K562 (cell line): ENCODE measurements at regions not wholly inside any gene's neighbourhood (a gene's known extent, or its start where the extent isn't known, plus 50 kb on each side); places are given as distances from the start of the nearest gene placed in this dataset.

ENCODE experiments used
- AFF1 ChIP-seq, 2 experiments: fragments of 450-650 bp; IDR thresholded peaks; 2 replicates each; pipeline ENCODE4 v1.6.1; 2018; ENCODE audit warnings: mild to moderate bottlenecking in 2 of 2, low read depth in 1 of 2; ENCODE audit not compliant: partially characterized antibody in 2 of 2
- BACH1 ChIP-seq: fragments of 200-800 bp; sonication (Bioruptor generic); IDR thresholded peaks from 2 replicates; pipeline ENCODE4 v1.6.1; 2016; ENCODE audit warnings: missing genetic modification characterization, missing compliant biosample characterization
- BHLHE40 ChIP-seq: IDR thresholded peaks from 2 replicates; pipeline ENCODE4 v1.6.1; 2011; ENCODE audit warnings: low read length, improper control_type of control experiment
- EHMT2 ChIP-seq: fragments of 450-650 bp; IDR thresholded peaks from 2 replicates; pipeline ENCODE4 v1.6.1; 2018; ENCODE audit warnings: antibody characterized with exemption
- ELF4 ChIP-seq: fragments of 450-650 bp; formaldehyde crosslinking; IDR thresholded peaks from 2 replicates; pipeline ENCODE4 v1.4.0; 2022; ENCODE audit warnings: missing genetic modification characterization
- FOXA3 ChIP-seq, 2 experiments: fragments of 450-650 bp in 1 of 2; sonication (generic) in 1 of 2; formaldehyde crosslinking; IDR thresholded peaks in 1 of 2; conservative IDR thresholded peaks in 1 of 2; 2 replicates each; pipeline versions ENCODE4 v1.4.0 to v1.8.0; 2020 to 2022; ENCODE audit warnings: mild to moderate bottlenecking in 2 of 2, missing genetic modification reagents in 1 of 2
- GATAD2B ChIP-seq: fragments of 450-650 bp; IDR thresholded peaks from 2 replicates; pipeline ENCODE4 v1.6.1; 2017; ENCODE audit warnings: mild to moderate bottlenecking, borderline replicate concordance
- HDAC2 ChIP-seq: fragments of 450-650 bp; IDR thresholded peaks from 2 replicates; pipeline ENCODE4 v1.6.1; 2016; ENCODE audit warnings: mild to moderate bottlenecking
- NKRF ChIP-seq: fragments of 450-650 bp; IDR thresholded peaks from 2 replicates; pipeline ENCODE4 v1.6.1; 2016; ENCODE audit warnings: borderline replicate concordance
- POLR2AphosphoS5 ChIP-seq: IDR thresholded peaks from 2 replicates; pipeline ENCODE4 v1.6.1; 2011; ENCODE audit warnings: mild to moderate bottlenecking, low read depth, low read length, moderate library complexity; ENCODE audit not compliant: control insufficient read depth, insufficient read depth
- RBBP5 ChIP-seq: fragments of 200-600 bp; sonication (generic); IDR thresholded peaks from 2 replicates; pipeline ENCODE4 v1.6.1; 2012; ENCODE audit warnings: borderline replicate concordance, mild to moderate bottlenecking, low read length, control low read depth, inconsistent platforms; ENCODE audit not compliant: insufficient read depth, poor library complexity, severe bottlenecking
- SMAD4 ChIP-seq: fragments of 250-450 bp; sonication (Bioruptor Pico); conservative IDR thresholded peaks from 2 replicates; pipeline ENCODE4 v1.8.0; 2021; ENCODE audit warnings: inconsistent platforms, mild to moderate bottlenecking, moderate library complexity
- SP1 ChIP-seq: sonication (generic); formaldehyde crosslinking; IDR thresholded peaks from 2 replicates; pipeline ENCODE4 v1.8.1; 2022; ENCODE audit warnings: mild to moderate bottlenecking, missing genetic modification reagents
- TCF3 ChIP-seq: sonication (generic); formaldehyde crosslinking; IDR thresholded peaks from 2 replicates; pipeline ENCODE4 v1.4.0; 2020; ENCODE audit warnings: mild to moderate bottlenecking, missing genetic modification reagents
- ZBTB12 ChIP-seq: fragments of 250-450 bp; sonication (Bioruptor Pico); IDR thresholded peaks from 2 replicates; pipeline ENCODE4 v1.4.0; 2020
- ZBTB2 ChIP-seq: fragments of 450-650 bp; IDR thresholded peaks from 2 replicates; pipeline ENCODE4 v1.6.1; 2016; ENCODE audit warnings: antibody characterized with exemption
- ZFP30 ChIP-seq: fragments of 250-450 bp; sonication (Bioruptor Pico); IDR thresholded peaks from 2 replicates; pipeline ENCODE4 v1.8.0; 2022; ENCODE audit warnings: moderate library complexity, mild to moderate bottlenecking, inconsistent platforms, borderline replicate concordance
- ZNF12 ChIP-seq: sonication (generic); formaldehyde crosslinking; IDR thresholded peaks from 2 replicates; pipeline ENCODE4 v1.4.0; 2020; ENCODE audit warnings: mild to moderate bottlenecking, missing genetic modification reagents
- ZNF324 ChIP-seq: fragments of 250-450 bp; sonication (Bioruptor Pico); IDR thresholded peaks from 2 replicates; pipeline ENCODE4 v1.4.0; 2020; ENCODE audit warnings: mild to moderate bottlenecking

GRCh38 chr11:95542868-95543551 is 246.6 kb downstream of the FAM76B start (continued):
- TF ChIP-seq POLR2AphosphoS5 = peak; percentile 98
- peak; percentile 77 for TF ChIP-seq RBBP5
- no peak for TF ChIP-seq ZFP30 (CRISPR knock-in tag)
- TF ChIP-seq ZNF324 (CRISPR knock-in tag) = no peak
- TF ChIP-seq ZBTB2 = 0 out of 2 replicates have a peak, but pooled peaks have one; percentile 55
- TF ChIP-seq GATAD2B = 0 out of 2 replicates have a peak, but pooled peaks have one; percentile 35
- no peak for TF ChIP-seq BHLHE40
- peak; percentile 33; the same call in 1 of the 2 replicates for TF ChIP-seq BACH1 (tag)
- peak; percentile 84 for TF ChIP-seq ELF4
- TF ChIP-seq EHMT2 = 0 out of 2 replicates have a peak, but pooled peaks have one; percentile 25
- TF ChIP-seq TCF3 (CRISPR knock-in tag) = peak; percentile 98
- TF ChIP-seq ZBTB12 (CRISPR knock-in tag) = no peak; the same call in none of the 2 replicates
- peak; percentile 64; the same call in 1 of the 2 replicates for TF ChIP-seq HDAC2
- peak; percentile 64; the same call in 1 of the 2 replicates for TF ChIP-seq SP1 (CRISPR knock-in tag)
- no peak for TF ChIP-seq ZNF12 (CRISPR knock-in tag)
- TF ChIP-seq FOXA3 (CRISPR knock-in tag; conservative IDR thresholded peaks at IDR 0.05 in 1 of 2, IDR thresholded peaks at IDR 0.05 in 1 of 2) = peak; percentile 91 to 92
- peak; percentile 28; the same call in 1 of the 2 replicates for TF ChIP-seq NKRF
- TF ChIP-seq AFF1 (IDR thresholded peaks at IDR 0.05; ENCODE audit: low read depth in 1 of 2, partially characterized antibody in 2 of 2) = peak in 1 of 2 experiments; percentile 79
- peak; percentile 93 for TF ChIP-seq SMAD4 (CRISPR knock-in tag)
